ENCODE measurements at regions not wholly inside any gene's neighbourhood (a gene's known extent, or its start where the extent isn't known, plus 50 kb on each side); places are given as distances from the start of the nearest gene placed in this dataset.

- no peak for TF ChIP-seq CTCF (IDR thresholded peaks at IDR 0.05; ENCODE audit: insufficient read depth, low read depth, low read length)
- DNase-seq (ENCODE audit: low read depth), result no peak
- no peak overlapping the region for H3K4me3 ChIP-seq (ENCODE audit: low read depth, low read length)
Observed at GRCh38 chr1:68586766-68587165, 89.9 kb upstream of the DEPDC1 start.

GRCh38 chr1:68588304-68588703, 91.4 kb upstream of the DEPDC1 start:
- no peak for TF ChIP-seq CTCF (IDR thresholded peaks at IDR 0.05; ENCODE audit: insufficient read depth, low read depth, low read length)
- no peak overlapping the region for H3K4me3 ChIP-seq (ENCODE audit: low read depth, low read length)
- no peak for DNase-seq (ENCODE audit: low read depth)

- DNase-seq (ENCODE audit: low read depth), result no peak
- H3K4me3 ChIP-seq (ENCODE audit: low read depth, low read length), result no peak overlapping the region
- no peak for TF ChIP-seq CTCF (IDR thresholded peaks at IDR 0.05; ENCODE audit: insufficient read depth, low read depth, low read length)
Observed at GRCh38 chr1:68590473-68590872, 93.6 kb upstream of the DEPDC1 start.

GRCh38 chr1:68594851-68595250, 98.0 kb upstream of the DEPDC1 start:
- no peak for TF ChIP-seq CTCF (IDR thresholded peaks at IDR 0.05; ENCODE audit: insufficient read depth, low read depth, low read length)
- DNase-seq (ENCODE audit: low read depth), result no peak
- H3K4me3 ChIP-seq (ENCODE audit: low read depth, low read length), result no peak overlapping the region

GRCh38 chr1:68600049-68600661, 103.3 kb upstream of the DEPDC1 start:
- H3K4me3 ChIP-seq (ENCODE audit: low read depth, low read length), result no peak overlapping the region
- peak; percentile 74 for TF ChIP-seq CTCF (IDR thresholded peaks at IDR 0.05; ENCODE audit: insufficient read depth, low read depth, low read length)
- peak; percentile 23 for DNase-seq (ENCODE audit: low read depth)

- DNase-seq (ENCODE audit: low read depth), result no peak
- H3K4me3 ChIP-seq (ENCODE audit: low read depth, low read length), result no peak overlapping the region
- no peak for TF ChIP-seq CTCF (IDR thresholded peaks at IDR 0.05; ENCODE audit: insufficient read depth, low read depth, low read length)
Observed at GRCh38 chr1:68608289-68608688, 111.4 kb upstream of the DEPDC1 start.

- no peak for DNase-seq (ENCODE audit: low read depth)
- no peak for TF ChIP-seq CTCF (IDR thresholded peaks at IDR 0.05; ENCODE audit: insufficient read depth, low read depth, low read length)
- no peak overlapping the region for H3K4me3 ChIP-seq (ENCODE audit: low read depth, low read length)
Observed at GRCh38 chr1:68615312-68615711, 118.4 kb upstream of the DEPDC1 start.
